ENCODE measurements at regions not wholly inside any gene's neighbourhood (a gene's known extent, or its start where the extent isn't known, plus 50 kb on each side); places are given as distances from the start of the nearest gene placed in this dataset.
A peak's percentile ranks its signal among the peaks of the same experiment; 100 is the strongest.

DNA sequence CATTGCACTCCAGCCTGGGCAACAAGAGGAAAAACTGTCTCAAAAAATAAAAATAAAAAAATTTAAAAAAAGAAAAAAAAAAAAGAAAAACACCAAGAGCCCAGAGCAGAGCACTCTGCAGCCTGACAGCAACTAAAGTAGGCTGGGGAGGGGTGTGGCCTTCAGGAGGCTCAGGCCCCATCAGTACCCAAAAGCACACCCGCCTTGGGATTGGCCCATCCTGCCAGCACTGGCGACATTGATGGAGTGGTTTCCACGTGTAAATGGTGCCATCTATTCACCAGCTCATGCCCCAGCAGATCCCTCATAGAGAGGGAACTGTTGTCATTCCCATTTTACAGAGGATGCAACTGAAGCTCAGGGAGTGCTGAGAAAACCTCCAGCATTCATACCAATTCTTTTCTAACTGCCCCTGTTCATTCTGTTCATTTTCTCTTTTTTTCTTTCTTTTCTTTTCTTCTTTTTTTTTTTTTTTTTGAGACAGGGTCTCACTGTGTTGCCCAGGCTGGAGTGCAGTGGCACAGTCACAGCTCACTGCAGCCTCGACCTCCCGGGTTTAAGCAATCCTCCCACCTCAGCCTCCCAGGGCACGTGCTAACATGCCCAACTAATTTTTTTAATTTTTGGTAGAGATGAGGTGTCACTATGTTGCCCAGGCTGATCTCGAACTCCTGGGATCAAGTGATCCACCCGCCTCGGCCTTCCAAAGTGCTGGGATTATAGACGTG lies 89.3 kb downstream of the IRF2BPL start:
- Mint-ChIP-seq H3K27ac (ENCODE audit: unreplicated experiment) (peak overlapping the region; percentile 43), H3K9me3 (ENCODE audit: unreplicated experiment) (peaks cover 21% of the 10 kb centered on the region), H3K36me3 (ENCODE audit: unreplicated experiment) (no peaks in the 10 kb centered on the region), H3K4me3 (ENCODE audit: unreplicated experiment) (no peak overlapping the region), H3K4me1 (ENCODE audit: low read depth, unreplicated experiment) (peaks cover 39% of the 10 kb centered on the region), H3K27me3 (ENCODE audit: unreplicated experiment) (peaks cover 19% of the 10 kb centered on the region)
- DNase-seq = no peak
- TF ChIP-seq, protein P1, sequence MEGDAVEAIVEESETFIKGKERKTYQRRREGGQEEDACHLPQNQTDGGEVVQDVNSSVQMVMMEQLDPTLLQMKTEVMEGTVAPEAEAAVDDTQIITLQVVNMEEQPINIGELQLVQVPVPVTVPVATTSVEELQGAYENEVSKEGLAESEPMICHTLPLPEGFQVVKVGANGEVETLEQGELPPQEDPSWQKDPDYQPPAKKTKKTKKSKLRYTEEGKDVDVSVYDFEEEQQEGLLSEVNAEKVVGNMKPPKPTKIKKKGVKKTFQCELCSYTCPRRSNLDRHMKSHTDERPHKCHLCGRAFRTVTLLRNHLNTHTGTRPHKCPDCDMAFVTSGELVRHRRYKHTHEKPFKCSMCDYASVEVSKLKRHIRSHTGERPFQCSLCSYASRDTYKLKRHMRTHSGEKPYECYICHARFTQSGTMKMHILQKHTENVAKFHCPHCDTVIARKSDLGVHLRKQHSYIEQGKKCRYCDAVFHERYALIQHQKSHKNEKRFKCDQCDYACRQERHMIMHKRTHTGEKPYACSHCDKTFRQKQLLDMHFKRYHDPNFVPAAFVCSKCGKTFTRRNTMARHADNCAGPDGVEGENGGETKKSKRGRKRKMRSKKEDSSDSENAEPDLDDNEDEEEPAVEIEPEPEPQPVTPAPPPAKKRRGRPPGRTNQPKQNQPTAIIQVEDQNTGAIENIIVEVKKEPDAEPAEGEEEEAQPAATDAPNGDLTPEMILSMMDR (IDR thresholded peaks at IDR 0.05; ENCODE audit: partially characterized antibody, unreplicated experiment) = no peak

DNA sequence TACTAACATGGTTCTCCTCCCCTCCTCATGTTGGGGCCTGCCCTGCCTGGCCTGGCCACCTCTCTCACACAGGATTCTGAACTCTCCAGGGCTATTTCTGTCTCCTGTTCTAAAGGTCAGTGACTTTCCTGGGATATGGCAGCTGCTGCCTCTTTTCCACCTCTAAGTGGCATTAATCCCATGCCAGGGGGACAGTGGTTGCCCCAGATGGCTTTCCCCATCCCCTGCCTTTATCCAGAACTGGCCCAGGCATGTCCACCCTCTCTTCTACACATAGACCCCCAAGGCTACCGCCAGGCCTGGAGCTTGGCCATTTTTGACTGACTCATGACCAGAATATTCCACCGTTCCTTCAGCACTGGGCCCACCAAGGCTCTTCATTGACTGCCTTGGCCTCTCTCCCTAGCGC lies 90.4 kb downstream of the IRF2BPL start:
- Mint-ChIP-seq H3K4me1 (ENCODE audit: low read depth, unreplicated experiment) (peaks cover 38% of the 10 kb centered on the region), H3K27ac (ENCODE audit: unreplicated experiment) (peak overlapping the region; percentile 43)

DNA sequence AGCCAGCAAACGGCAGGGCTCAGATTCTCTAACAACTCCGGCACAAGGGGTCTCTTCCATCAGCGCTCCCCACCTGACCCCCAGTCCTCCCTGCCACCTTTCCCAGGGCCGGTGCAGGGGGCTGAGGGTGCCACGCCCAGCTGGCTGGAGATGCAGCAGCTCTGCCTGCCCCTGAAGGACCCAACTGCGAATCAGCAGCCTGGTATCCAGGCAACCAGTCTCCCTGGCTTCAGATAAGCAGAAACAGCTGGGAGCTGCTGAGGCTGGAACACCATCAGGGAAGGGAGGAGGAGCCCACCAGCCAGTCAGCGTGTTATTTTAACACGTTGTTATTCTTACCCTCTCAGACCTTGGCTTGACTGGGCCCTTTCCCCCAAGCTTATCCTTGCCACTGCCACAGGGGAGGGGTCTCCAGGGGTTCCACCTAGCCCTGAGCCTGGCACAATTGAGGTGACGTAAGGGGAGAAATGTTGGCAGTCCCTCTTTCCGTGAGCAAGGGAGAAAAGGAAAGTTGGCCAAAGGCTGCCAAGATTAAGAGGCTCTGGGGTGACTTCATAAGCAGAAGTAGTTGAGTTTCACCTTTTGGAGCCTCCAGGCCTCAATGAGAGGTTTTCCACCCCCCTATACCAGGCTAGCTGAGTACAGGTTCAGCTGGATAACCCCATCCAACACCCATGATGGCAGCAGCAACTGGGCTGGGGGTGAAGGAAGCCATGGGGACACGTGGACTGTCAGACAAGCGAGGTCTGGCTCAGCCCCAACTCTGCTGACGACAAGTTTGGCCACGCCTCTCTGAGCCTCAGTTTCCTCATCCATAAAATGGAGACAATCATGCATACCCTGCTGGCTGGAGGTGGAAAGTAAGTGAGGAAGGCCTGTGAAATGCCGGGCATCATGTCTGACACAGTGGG lies 91.1 kb downstream of the IRF2BPL start:
- peak overlapping the region; percentile 95 for H3K27ac Mint-ChIP-seq (ENCODE audit: unreplicated experiment)
- H3K36me3 Mint-ChIP-seq (ENCODE audit: unreplicated experiment) = no peaks in the 10 kb centered on the region
- TF ChIP-seq, protein P1 (IDR thresholded peaks at IDR 0.05; ENCODE audit: partially characterized antibody, unreplicated experiment) = no peak
- peaks cover 39% of the 10 kb centered on the region for H3K4me1 Mint-ChIP-seq (ENCODE audit: low read depth, unreplicated experiment)
- peaks cover 21% of the 10 kb centered on the region for H3K27me3 Mint-ChIP-seq (ENCODE audit: unreplicated experiment)
- DNase-seq = peak; percentile 83
- H3K4me3 Mint-ChIP-seq (ENCODE audit: unreplicated experiment) = peak overlapping the region; percentile 72
- peaks cover 16% of the 10 kb centered on the region for H3K9me3 Mint-ChIP-seq (ENCODE audit: unreplicated experiment)

More for the DNA sequence above, 90.4 kb downstream of the IRF2BPL start:
- TF ChIP-seq, protein P1 (IDR thresholded peaks at IDR 0.05; ENCODE audit: partially characterized antibody, unreplicated experiment) = no peak
- DNase-seq = no peak
- H3K27me3 Mint-ChIP-seq (ENCODE audit: unreplicated experiment) = peaks cover 22% of the 10 kb centered on the region
- no peaks in the 10 kb centered on the region for H3K36me3 Mint-ChIP-seq (ENCODE audit: unreplicated experiment)
- H3K4me3 Mint-ChIP-seq (ENCODE audit: unreplicated experiment) = no peak overlapping the region
- peaks cover 20% of the 10 kb centered on the region for H3K9me3 Mint-ChIP-seq (ENCODE audit: unreplicated experiment)

DNA sequence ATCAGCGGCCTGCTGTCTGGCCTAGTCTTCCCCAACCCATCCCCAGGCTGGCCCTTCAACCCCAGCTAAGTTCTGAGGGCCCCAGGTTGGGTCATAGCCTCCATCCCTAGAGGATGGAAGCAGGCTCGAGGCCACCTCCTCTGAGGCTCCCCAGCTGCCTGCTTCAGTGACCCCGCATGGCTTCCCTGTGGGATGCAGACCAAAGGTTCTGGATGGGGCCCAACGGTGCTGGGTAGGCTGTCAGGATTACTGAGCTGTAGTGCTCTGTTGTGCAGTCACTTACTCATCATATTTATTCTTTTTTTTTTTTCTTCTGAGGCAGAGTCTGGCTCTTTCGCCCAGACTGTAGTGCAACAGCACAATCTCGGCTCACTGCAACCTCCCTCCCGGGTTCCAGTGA lies 92.0 kb downstream of the IRF2BPL start:
- no peaks in the 10 kb centered on the region for H3K36me3 Mint-ChIP-seq (ENCODE audit: unreplicated experiment)
- TF ChIP-seq, protein P1 (IDR thresholded peaks at IDR 0.05; ENCODE audit: partially characterized antibody, unreplicated experiment) = no peak
- H3K9me3 Mint-ChIP-seq (ENCODE audit: unreplicated experiment) = peaks cover 14% of the 10 kb centered on the region
- H3K4me3 Mint-ChIP-seq (ENCODE audit: unreplicated experiment) = no peak overlapping the region
- peaks cover 19% of the 10 kb centered on the region for H3K27me3 Mint-ChIP-seq (ENCODE audit: unreplicated experiment)
- no peak for DNase-seq
- peak overlapping the region; percentile 95 for H3K27ac Mint-ChIP-seq (ENCODE audit: unreplicated experiment)
- peaks cover 42% of the 10 kb centered on the region for H3K4me1 Mint-ChIP-seq (ENCODE audit: low read depth, unreplicated experiment)

Data from glutamatergic neuron (in vitro differentiated cells).